Activated T-helper 2 cell treated with anti-CD3 and anti-CD28 coated beads, Interferon-gamma antibody, Interleukin-2, Interleukin-4, amounts not matched to agents 10 μg/mL and 5 μg/mL and 100 μg/mL, durations not matched to agents 14 hours and 24 hours and 36 hours (primary cell): ENCODE measurements at regions not wholly inside any gene's neighbourhood (a gene's known extent, or its start where the extent isn't known, plus 50 kb on each side); places are given as distances from the start of the nearest gene placed in this dataset.

Experiments
- DNase-seq: peaks from one replicate; pipeline ENCODE4 v3.0.0; 2021; ENCODE audit warnings: low spot score
- H3K27ac Mint-ChIP-seq: one replicate; pipeline ENCODE4 v1.8.0; 2021; ENCODE audit warnings: mixed read lengths
- H3K27me3 Mint-ChIP-seq: one replicate; pipeline ENCODE4 v1.8.0; 2021; ENCODE audit warnings: low read depth, mixed read lengths
- H3K36me3 Mint-ChIP-seq: one replicate; pipeline ENCODE4 v1.8.0; 2021; ENCODE audit warnings: low read depth, mixed read lengths
- H3K4me1 Mint-ChIP-seq: one replicate; pipeline ENCODE4 v1.8.0; 2021; ENCODE audit warnings: low read depth, mixed read lengths
- H3K4me3 Mint-ChIP-seq: one replicate; pipeline ENCODE4 v1.8.0; 2021; ENCODE audit warnings: low read depth, mild to moderate bottlenecking, moderate library complexity, mixed read lengths
- H3K9me3 Mint-ChIP-seq: one replicate; pipeline ENCODE4 v1.8.0; 2021; ENCODE audit warnings: mixed read lengths
- intact Hi-C: fragments of 100-400 bp; cut with micrococcal nuclease; formaldehyde crosslinking; loops from one replicate; pipeline ENCODE4 v1.15.1; 2023

GRCh38 chr2:107336526-107336925 lies 450.6 kb upstream of the ST6GAL2 start:
- peaks cover 25% of the 10 kb centered on the region for H3K9me3 Mint-ChIP-seq
- intact Hi-C loops: no loop called here
- no peaks in the 10 kb centered on the region for H3K4me1 Mint-ChIP-seq
- no peaks in the 10 kb centered on the region for H3K27me3 Mint-ChIP-seq
- DNase-seq: no peak
- H3K4me3 Mint-ChIP-seq: no peak overlapping the region
- H3K27ac Mint-ChIP-seq: no peak overlapping the region
- no peaks in the 10 kb centered on the region for H3K36me3 Mint-ChIP-seq

GRCh38 chr2:107337209-107337898 lies 451.4 kb upstream of the ST6GAL2 start:
- DNase-seq: no peak
- no peak overlapping the region for H3K4me3 Mint-ChIP-seq
- intact Hi-C loops: no loop called here
- H3K4me1 Mint-ChIP-seq: no peaks in the 10 kb centered on the region
- no peak overlapping the region for H3K27ac Mint-ChIP-seq
- no peaks in the 10 kb centered on the region for H3K27me3 Mint-ChIP-seq
- H3K36me3 Mint-ChIP-seq: no peaks in the 10 kb centered on the region
- H3K9me3 Mint-ChIP-seq: peaks cover 20% of the 10 kb centered on the region

GRCh38 chr2:107338059-107338458 lies 452.1 kb upstream of the ST6GAL2 start:
- no peak for DNase-seq
- Mint-ChIP-seq H3K36me3 (no peaks in the 10 kb centered on the region), H3K27me3 (no peaks in the 10 kb centered on the region), H3K27ac (no peak overlapping the region), H3K9me3 (peaks cover 15% of the 10 kb centered on the region), H3K4me3 (no peak overlapping the region), H3K4me1 (no peaks in the 10 kb centered on the region)
- intact Hi-C loops: no loop called here

GRCh38 chr2:107338571-107338970 lies 452.6 kb upstream of the ST6GAL2 start:
- peaks cover 15% of the 10 kb centered on the region for H3K9me3 Mint-ChIP-seq
- H3K4me3 Mint-ChIP-seq: no peak overlapping the region
- H3K27ac Mint-ChIP-seq: no peak overlapping the region
- intact Hi-C loops: no loop called here
- H3K4me1 Mint-ChIP-seq: no peaks in the 10 kb centered on the region
- no peaks in the 10 kb centered on the region for H3K27me3 Mint-ChIP-seq
- DNase-seq: no peak
- no peaks in the 10 kb centered on the region for H3K36me3 Mint-ChIP-seq

GRCh38 chr2:107340955-107341354 lies 455.0 kb upstream of the ST6GAL2 start:
- intact Hi-C loops: no loop called here
- Mint-ChIP-seq H3K36me3 (no peaks in the 10 kb centered on the region), H3K27ac (no peak overlapping the region), H3K4me3 (no peak overlapping the region), H3K27me3 (no peaks in the 10 kb centered on the region), H3K4me1 (no peaks in the 10 kb centered on the region), H3K9me3 (peaks cover 8% of the 10 kb centered on the region)
- no peak for DNase-seq

GRCh38 chr2:107349329-107349728 lies 463.4 kb upstream of the ST6GAL2 start:
- Mint-ChIP-seq H3K9me3 (peaks cover 20% of the 10 kb centered on the region), H3K4me1 (no peaks in the 10 kb centered on the region), H3K36me3 (no peaks in the 10 kb centered on the region), H3K4me3 (no peak overlapping the region), H3K27me3 (no peaks in the 10 kb centered on the region), H3K27ac (no peak overlapping the region)
- DNase-seq: no peak
- intact Hi-C loops: no loop called here

GRCh38 chr2:107354175-107354574 lies 468.2 kb upstream of the ST6GAL2 start:
- Mint-ChIP-seq H3K4me3 (no peak overlapping the region), H3K36me3 (no peaks in the 10 kb centered on the region), H3K27me3 (no peaks in the 10 kb centered on the region), H3K27ac (no peak overlapping the region), H3K4me1 (no peaks in the 10 kb centered on the region), H3K9me3 (peaks cover 20% of the 10 kb centered on the region)
- intact Hi-C loops: no loop called here
- no peak for DNase-seq

- Mint-ChIP-seq H3K9me3 (peaks cover 4% of the 10 kb centered on the region), H3K27ac (no peak overlapping the region), H3K4me3 (no peak overlapping the region), H3K36me3 (no peaks in the 10 kb centered on the region), H3K4me1 (no peaks in the 10 kb centered on the region), H3K27me3 (no peaks in the 10 kb centered on the region)
- no peak for DNase-seq
- intact Hi-C loops: no loop called here
These were observed 468.3 kb upstream of the RGPD4 start for GRCh38 chr2:107358362-107358761.

GRCh38 chr2:107359021-107359420 lies 467.7 kb upstream of the RGPD4 start:
- no peak overlapping the region for H3K27ac Mint-ChIP-seq
- H3K27me3 Mint-ChIP-seq: no peaks in the 10 kb centered on the region
- no peak overlapping the region for H3K4me3 Mint-ChIP-seq
- H3K36me3 Mint-ChIP-seq: no peaks in the 10 kb centered on the region
- H3K4me1 Mint-ChIP-seq: no peaks in the 10 kb centered on the region
- intact Hi-C loops: no loop called here
- peaks cover 9% of the 10 kb centered on the region for H3K9me3 Mint-ChIP-seq
- DNase-seq: no peak

- no peak overlapping the region for H3K4me3 Mint-ChIP-seq
- H3K36me3 Mint-ChIP-seq: no peaks in the 10 kb centered on the region
- no peak overlapping the region for H3K27ac Mint-ChIP-seq
- DNase-seq: no peak
- no peaks in the 10 kb centered on the region for H3K27me3 Mint-ChIP-seq
- intact Hi-C loops: no loop called here
- H3K4me1 Mint-ChIP-seq: no peaks in the 10 kb centered on the region
- H3K9me3 Mint-ChIP-seq: peaks cover 11% of the 10 kb centered on the region
These were observed 464.8 kb upstream of the RGPD4 start for GRCh38 chr2:107361751-107362381.

- Mint-ChIP-seq H3K27me3 (no peaks in the 10 kb centered on the region), H3K9me3 (peaks cover 17% of the 10 kb centered on the region), H3K4me3 (no peak overlapping the region)
These were observed 463.7 kb upstream of the RGPD4 start for GRCh38 chr2:107362993-107363392.

GRCh38 chr2:107363806-107364205 lies 462.9 kb upstream of the RGPD4 start:
- H3K9me3 Mint-ChIP-seq: peaks cover 18% of the 10 kb centered on the region
- intact Hi-C loops: no loop called here
- no peaks in the 10 kb centered on the region for H3K4me1 Mint-ChIP-seq
- H3K4me3 Mint-ChIP-seq: no peak overlapping the region
- no peaks in the 10 kb centered on the region for H3K27me3 Mint-ChIP-seq
- H3K27ac Mint-ChIP-seq: no peak overlapping the region
- H3K36me3 Mint-ChIP-seq: no peaks in the 10 kb centered on the region
- no peak for DNase-seq

More at GRCh38 chr2:107362993-107363392, 463.7 kb upstream of the RGPD4 start:
- Mint-ChIP-seq H3K27ac (no peak overlapping the region), H3K36me3 (no peaks in the 10 kb centered on the region), H3K4me1 (no peaks in the 10 kb centered on the region)
- intact Hi-C loops: no loop called here
- DNase-seq: no peak

GRCh38 chr2:107364361-107364950 lies 462.2 kb upstream of the RGPD4 start:
- Mint-ChIP-seq H3K27ac (no peak overlapping the region), H3K27me3 (no peaks in the 10 kb centered on the region), H3K9me3 (peaks cover 18% of the 10 kb centered on the region), H3K4me3 (no peak overlapping the region), H3K4me1 (no peaks in the 10 kb centered on the region), H3K36me3 (no peaks in the 10 kb centered on the region)
- no peak for DNase-seq
- intact Hi-C loops: no loop called here
